ENCODE measurements at regions not wholly inside any gene's neighbourhood (a gene's known extent, or its start where the extent isn't known, plus 50 kb on each side); places are given as distances from the start of the nearest gene placed in this dataset.

GRCh38 chr11:106468086-106468485 is 390.6 kb downstream of the AASDHPPT start:
- Histone ChIP-seq H3K9me3 (ENCODE audit: low read length) (no peaks in the 10 kb centered on the region), H3K4me2 (ENCODE audit: low read length) (no peak overlapping the region), H3K9me2 (ENCODE audit: low read depth, low read length) (no peaks in the 10 kb centered on the region), H3K79me2 (ENCODE audit: insufficient read depth, low read length) (no peaks in the 10 kb centered on the region), H3K9ac (ENCODE audit: low read length) (no peak overlapping the region), H3K27ac (ENCODE audit: low read depth, low read length, poor library complexity, severe bottlenecking) (no peak overlapping the region), H4K20me1 (ENCODE audit: insufficient read depth, low read length) (no peaks in the 10 kb centered on the region), H3K27me3 (ENCODE audit: insufficient read depth, low read length) (no peaks in the 10 kb centered on the region), H3F3A (ENCODE audit: insufficient read depth, low read length) (no peaks in the 10 kb centered on the region), H3K4me1 (ENCODE audit: insufficient read depth, low read length, severe bottlenecking) (no peaks in the 10 kb centered on the region), H2AFZ (ENCODE audit: low read length) (no peak overlapping the region), H3K4me3 (ENCODE audit: low read depth, low read length, poor library complexity, severe bottlenecking) (no peak overlapping the region), H3K36me3 (ENCODE audit: insufficient read depth, low read length) (no peaks in the 10 kb centered on the region)
- TF ChIP-seq EZH2 (IDR thresholded peaks at IDR 0.05; ENCODE audit: borderline replicate concordance, low read length) (no peak), CTCF (IDR thresholded peaks at IDR 0.05; ENCODE audit: low read length) (no peak)

- H4K20me1 ChIP-seq (ENCODE audit: insufficient read depth, low read length), result no peaks in the 10 kb centered on the region
- H3K9me2 ChIP-seq (ENCODE audit: low read depth, low read length), result no peaks in the 10 kb centered on the region
- H3K27me3 ChIP-seq (ENCODE audit: insufficient read depth, low read length), result no peaks in the 10 kb centered on the region
- H3K27ac ChIP-seq (ENCODE audit: low read depth, low read length, poor library complexity, severe bottlenecking), result no peak overlapping the region
- no peaks in the 10 kb centered on the region for H3K9me3 ChIP-seq (ENCODE audit: low read length)
- no peak overlapping the region for H3K4me3 ChIP-seq (ENCODE audit: low read depth, low read length, poor library complexity, severe bottlenecking)
- H3K4me2 ChIP-seq (ENCODE audit: low read length), result no peak overlapping the region
- no peaks in the 10 kb centered on the region for H3F3A ChIP-seq (ENCODE audit: insufficient read depth, low read length)
- H3K9ac ChIP-seq (ENCODE audit: low read length), result no peak overlapping the region
- no peaks in the 10 kb centered on the region for H3K79me2 ChIP-seq (ENCODE audit: insufficient read depth, low read length)
- H2AFZ ChIP-seq (ENCODE audit: low read length), result no peak overlapping the region
- H3K4me1 ChIP-seq (ENCODE audit: insufficient read depth, low read length, severe bottlenecking), result no peaks in the 10 kb centered on the region
- H3K36me3 ChIP-seq (ENCODE audit: insufficient read depth, low read length), result no peaks in the 10 kb centered on the region
- TF ChIP-seq EZH2 (IDR thresholded peaks at IDR 0.05; ENCODE audit: borderline replicate concordance, low read length), result no peak
These were observed 391.1 kb downstream of the AASDHPPT start for GRCh38 chr11:106468531-106468930.

- no peaks in the 10 kb centered on the region for H3K4me1 ChIP-seq (ENCODE audit: insufficient read depth, low read length, severe bottlenecking)
- no peak overlapping the region for H3K9ac ChIP-seq (ENCODE audit: low read length)
- no peaks in the 10 kb centered on the region for H3K36me3 ChIP-seq (ENCODE audit: insufficient read depth, low read length)
- no peaks in the 10 kb centered on the region for H3K79me2 ChIP-seq (ENCODE audit: insufficient read depth, low read length)
- no peaks in the 10 kb centered on the region for H3K9me2 ChIP-seq (ENCODE audit: low read depth, low read length)
- no peaks in the 10 kb centered on the region for H3F3A ChIP-seq (ENCODE audit: insufficient read depth, low read length)
- no peaks in the 10 kb centered on the region for H4K20me1 ChIP-seq (ENCODE audit: insufficient read depth, low read length)
- no peak overlapping the region for H3K4me3 ChIP-seq (ENCODE audit: low read depth, low read length, poor library complexity, severe bottlenecking)
- no peak for TF ChIP-seq CTCF (IDR thresholded peaks at IDR 0.05; ENCODE audit: low read length)
- TF ChIP-seq EZH2 (IDR thresholded peaks at IDR 0.05; ENCODE audit: borderline replicate concordance, low read length), result no peak
- no peak overlapping the region for H3K4me2 ChIP-seq (ENCODE audit: low read length)
- H2AFZ ChIP-seq (ENCODE audit: low read length), result no peak overlapping the region
- no peaks in the 10 kb centered on the region for H3K27me3 ChIP-seq (ENCODE audit: insufficient read depth, low read length)
- H3K9me3 ChIP-seq (ENCODE audit: low read length), result no peaks in the 10 kb centered on the region
- H3K27ac ChIP-seq (ENCODE audit: low read depth, low read length, poor library complexity, severe bottlenecking), result no peak overlapping the region
These were observed 392.8 kb downstream of the AASDHPPT start for GRCh38 chr11:106470230-106470629.

- Histone ChIP-seq H3K9me2 (ENCODE audit: low read depth, low read length) (no peaks in the 10 kb centered on the region), H3K27ac (ENCODE audit: low read depth, low read length, poor library complexity, severe bottlenecking) (no peak overlapping the region), H3K27me3 (ENCODE audit: insufficient read depth, low read length) (no peaks in the 10 kb centered on the region), H3F3A (ENCODE audit: insufficient read depth, low read length) (no peaks in the 10 kb centered on the region), H3K36me3 (ENCODE audit: insufficient read depth, low read length) (no peaks in the 10 kb centered on the region), H3K4me3 (ENCODE audit: low read depth, low read length, poor library complexity, severe bottlenecking) (no peak overlapping the region), H4K20me1 (ENCODE audit: insufficient read depth, low read length) (no peaks in the 10 kb centered on the region), H3K9me3 (ENCODE audit: low read length) (no peaks in the 10 kb centered on the region), H3K9ac (ENCODE audit: low read length) (no peak overlapping the region), H3K4me1 (ENCODE audit: insufficient read depth, low read length, severe bottlenecking) (no peaks in the 10 kb centered on the region), H3K79me2 (ENCODE audit: insufficient read depth, low read length) (no peaks in the 10 kb centered on the region), H2AFZ (ENCODE audit: low read length) (no peak overlapping the region), H3K4me2 (ENCODE audit: low read length) (no peak overlapping the region)
- TF ChIP-seq EZH2 (IDR thresholded peaks at IDR 0.05; ENCODE audit: borderline replicate concordance, low read length) (no peak), CTCF (IDR thresholded peaks at IDR 0.05; ENCODE audit: low read length) (no peak)
These were observed 393.8 kb downstream of the AASDHPPT start for GRCh38 chr11:106471276-106471675.
